OCI-LY3 (cell line): ENCODE measurements at regions not wholly inside any gene's neighbourhood (a gene's known extent, or its start where the extent isn't known, plus 50 kb on each side); places are given as distances from the start of the nearest gene placed in this dataset.
"Not testable (repeated sequence)": the region's sequence is repeated elsewhere in the genome, so short reads cannot be mapped to it uniquely, and the experiment has no call there.

Experiments used
- EZH2phosphoT487 ChIP-seq: fragments of 200-600 bp; shearing (Covaris generic); IDR thresholded peaks from 2 replicates; pipeline ENCODE4 v1.6.1; 2018; ENCODE audit warnings: antibody characterized with exemption, mixed run types, low read depth
- TF ChIP-seq, protein P1 (sequence below): fragments of 200-600, 300-600 bp; sonication (generic); IDR thresholded peaks from 2 replicates; pipeline ENCODE4 v1.5.1; 2014; ENCODE audit warnings: antibody characterized with exemption, low read length, low read depth

DNA sequence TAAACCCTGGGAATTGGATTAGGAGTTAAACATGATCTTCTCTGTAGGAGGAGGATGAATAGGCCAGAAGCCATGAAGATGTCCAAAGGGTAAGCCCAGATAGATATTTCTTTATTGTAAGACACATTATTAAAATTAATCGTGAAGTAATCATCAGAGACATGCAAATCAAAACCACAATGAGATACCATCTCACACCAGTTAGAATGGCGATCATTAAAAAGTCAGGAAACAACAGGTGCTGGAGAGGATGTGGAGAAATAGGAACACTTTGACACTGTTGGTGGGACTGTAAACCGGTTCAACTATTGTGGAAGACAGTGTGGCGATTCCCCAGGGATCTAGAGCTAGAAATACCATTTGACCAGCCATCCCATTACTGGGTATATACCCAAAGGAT, 741.2 kb upstream of the ZNF608 start:
- TF ChIP-seq, protein P1, sequence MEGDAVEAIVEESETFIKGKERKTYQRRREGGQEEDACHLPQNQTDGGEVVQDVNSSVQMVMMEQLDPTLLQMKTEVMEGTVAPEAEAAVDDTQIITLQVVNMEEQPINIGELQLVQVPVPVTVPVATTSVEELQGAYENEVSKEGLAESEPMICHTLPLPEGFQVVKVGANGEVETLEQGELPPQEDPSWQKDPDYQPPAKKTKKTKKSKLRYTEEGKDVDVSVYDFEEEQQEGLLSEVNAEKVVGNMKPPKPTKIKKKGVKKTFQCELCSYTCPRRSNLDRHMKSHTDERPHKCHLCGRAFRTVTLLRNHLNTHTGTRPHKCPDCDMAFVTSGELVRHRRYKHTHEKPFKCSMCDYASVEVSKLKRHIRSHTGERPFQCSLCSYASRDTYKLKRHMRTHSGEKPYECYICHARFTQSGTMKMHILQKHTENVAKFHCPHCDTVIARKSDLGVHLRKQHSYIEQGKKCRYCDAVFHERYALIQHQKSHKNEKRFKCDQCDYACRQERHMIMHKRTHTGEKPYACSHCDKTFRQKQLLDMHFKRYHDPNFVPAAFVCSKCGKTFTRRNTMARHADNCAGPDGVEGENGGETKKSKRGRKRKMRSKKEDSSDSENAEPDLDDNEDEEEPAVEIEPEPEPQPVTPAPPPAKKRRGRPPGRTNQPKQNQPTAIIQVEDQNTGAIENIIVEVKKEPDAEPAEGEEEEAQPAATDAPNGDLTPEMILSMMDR = not testable (repeated sequence)
- TF ChIP-seq EZH2phosphoT487 = not testable (repeated sequence)
